ENCODE measurements at regions not wholly inside any gene's neighbourhood (a gene's known extent, or its start where the extent isn't known, plus 50 kb on each side); places are given as distances from the start of the nearest gene placed in this dataset.

- DNase-seq (ENCODE audit: low spot score), result no peak
Observed at GRCh38 chr18:76684265-76684664, 138.1 kb upstream of the ZNF236 start.

GRCh38 chr18:76679945-76680344 is 142.4 kb upstream of the ZNF236 start:
- DNase-seq (ENCODE audit: low spot score), result no peak

GRCh38 chr18:76679259-76679658 is 143.1 kb upstream of the ZNF236 start:
- no peak for DNase-seq (ENCODE audit: low spot score)

- DNase-seq (ENCODE audit: low spot score), result no peak
Observed at GRCh38 chr18:76678248-76678647, 144.1 kb upstream of the ZNF236 start.

- DNase-seq (ENCODE audit: low spot score), result no peak
Observed at GRCh38 chr18:76674596-76674995, 147.8 kb upstream of the ZNF236 start.

GRCh38 chr18:76673281-76674185 is 148.8 kb upstream of the ZNF236 start:
- no peak for DNase-seq (ENCODE audit: low spot score)

- no peak for DNase-seq (ENCODE audit: low spot score)
Observed at GRCh38 chr18:76672627-76673026, 149.7 kb upstream of the ZNF236 start.

GRCh38 chr18:76670564-76671288 is 151.6 kb upstream of the ZNF236 start:
- no peak for DNase-seq (ENCODE audit: low spot score)

GRCh38 chr18:76668546-76668945 is 153.8 kb upstream of the ZNF236 start:
- no peak for DNase-seq (ENCODE audit: low spot score)

GRCh38 chr18:76668119-76668518 is 154.2 kb upstream of the ZNF236 start:
- no peak for DNase-seq (ENCODE audit: low spot score)

GRCh38 chr18:76667603-76668002 is 154.8 kb upstream of the ZNF236 start:
- no peak for DNase-seq (ENCODE audit: low spot score)

- DNase-seq (ENCODE audit: low spot score), result no peak
Observed at GRCh38 chr18:76662626-76663025, 159.7 kb upstream of the ZNF236 start.

- no peak for DNase-seq (ENCODE audit: low spot score)
Observed at GRCh38 chr18:76660571-76661192, 161.7 kb upstream of the ZNF236 start.

- DNase-seq (ENCODE audit: low spot score), result no peak
Observed at GRCh38 chr18:76658627-76659026, 163.6 kb upstream of the ZNF516 start.

GRCh38 chr18:76657911-76658470 is 162.9 kb upstream of the ZNF516 start:
- no peak for DNase-seq (ENCODE audit: low spot score)

- DNase-seq (ENCODE audit: low spot score), result no peak
Observed at GRCh38 chr18:76656925-76657827, 162.1 kb upstream of the ZNF516 start.

GRCh38 chr18:76654577-76654976 is 159.5 kb upstream of the ZNF516 start:
- no peak for DNase-seq (ENCODE audit: low spot score)

- no peak for DNase-seq (ENCODE audit: low spot score)
Observed at GRCh38 chr18:76647322-76647721, 152.3 kb upstream of the ZNF516 start.

GRCh38 chr18:76644580-76644979 is 149.5 kb upstream of the ZNF516 start:
- no peak for DNase-seq (ENCODE audit: low spot score)

GRCh38 chr18:76643996-76644395 is 149.0 kb upstream of the ZNF516 start:
- DNase-seq (ENCODE audit: low spot score), result no peak

- DNase-seq (ENCODE audit: low spot score), result no peak
Observed at GRCh38 chr18:76643199-76643598, 148.2 kb upstream of the ZNF516 start.

Measured in A172 (cell line).